ENCODE measurements at regions not wholly inside any gene's neighbourhood (a gene's known extent, or its start where the extent isn't known, plus 50 kb on each side); places are given as distances from the start of the nearest gene placed in this dataset.

DNA sequence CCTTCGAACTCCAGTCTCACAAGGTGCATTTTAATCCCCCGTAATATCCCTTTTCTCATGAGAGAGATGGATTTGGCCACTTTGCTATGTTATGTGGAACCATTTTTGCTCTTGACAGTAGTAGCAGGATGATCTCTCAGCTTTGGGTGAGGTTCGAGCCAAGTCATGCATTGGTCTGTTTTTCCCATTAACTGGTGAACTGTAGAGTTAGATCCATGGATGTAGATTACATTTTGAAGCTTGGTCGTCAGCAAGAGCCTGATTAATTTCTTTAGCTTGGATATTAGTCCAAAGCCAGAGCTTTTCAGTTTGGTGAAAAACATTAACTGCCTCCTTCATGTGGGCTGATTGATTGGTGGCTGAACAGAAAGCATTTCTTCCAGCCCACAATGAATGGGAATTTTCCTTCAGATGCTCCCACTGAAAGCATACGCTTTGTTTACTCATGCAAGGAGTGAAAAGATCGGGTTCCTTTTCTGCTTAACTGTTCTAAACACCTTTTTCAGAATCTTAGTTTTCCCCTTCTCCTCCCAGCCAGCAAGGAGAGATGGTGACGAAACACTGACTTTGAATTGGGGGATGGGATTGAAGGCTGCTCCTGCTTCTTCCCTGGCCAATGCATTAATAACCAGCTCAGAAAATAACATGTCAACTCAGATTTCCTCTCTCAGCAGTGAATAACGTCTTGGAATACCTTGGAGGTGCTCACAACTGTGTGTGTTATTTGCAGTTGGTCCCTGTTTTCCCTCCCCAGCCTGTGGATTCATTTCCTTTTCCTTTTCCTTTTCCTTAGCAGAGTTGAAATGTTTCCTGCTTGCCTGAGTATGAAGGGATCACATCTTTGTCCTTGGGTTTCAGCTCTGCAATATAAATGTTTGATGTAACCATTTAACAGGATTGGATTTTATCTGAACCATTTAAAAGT, 351.8 kb upstream of the FZD8 start:
- TF ChIP-seq EZH2 (IDR thresholded peaks at IDR 0.05; ENCODE audit: low read length, missing control alignments) (no peak), CTCF (conservative IDR thresholded peaks at IDR 0.05 in 1 of 2, IDR thresholded peaks at IDR 0.05 in 1 of 2; ENCODE audit: low read depth in 1 of 2, low read length in 2 of 2) (no peak)

Data from fibroblast of lung (primary cell).